ENCODE measurements at regions not wholly inside any gene's neighbourhood (a gene's known extent, or its start where the extent isn't known, plus 50 kb on each side); places are given as distances from the start of the nearest gene placed in this dataset.

DNA sequence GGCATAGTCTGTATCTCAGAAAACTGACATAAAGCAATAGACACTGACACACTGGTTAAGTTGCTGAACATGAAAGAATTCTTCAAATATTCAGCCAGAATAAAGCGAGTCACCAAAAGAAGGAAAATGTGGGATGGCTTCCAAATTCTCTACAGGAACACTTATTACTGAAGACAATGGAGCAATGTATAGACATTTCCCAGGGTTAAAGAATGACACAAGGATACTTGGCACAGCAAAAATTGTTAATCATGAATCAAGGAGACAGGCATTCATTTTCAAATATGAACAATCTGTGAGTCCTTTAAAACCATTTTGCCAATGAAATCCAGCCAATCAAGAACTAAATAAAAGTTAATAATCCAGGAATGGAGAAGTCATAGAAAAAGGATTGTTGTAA is 92.5 kb downstream of the MTX3 start:
- Mint-ChIP-seq H3K27me3 (ENCODE audit: low read depth) (peaks cover 27% of the 10 kb centered on the region), H3K27ac (no peak overlapping the region), H3K9me3 (peaks cover 11% of the 10 kb centered on the region), H3K36me3 (no peaks in the 10 kb centered on the region), H3K4me1 (peaks cover 6% of the 10 kb centered on the region), H3K4me3 (no peak overlapping the region)
- TF ChIP-seq, protein P1, sequence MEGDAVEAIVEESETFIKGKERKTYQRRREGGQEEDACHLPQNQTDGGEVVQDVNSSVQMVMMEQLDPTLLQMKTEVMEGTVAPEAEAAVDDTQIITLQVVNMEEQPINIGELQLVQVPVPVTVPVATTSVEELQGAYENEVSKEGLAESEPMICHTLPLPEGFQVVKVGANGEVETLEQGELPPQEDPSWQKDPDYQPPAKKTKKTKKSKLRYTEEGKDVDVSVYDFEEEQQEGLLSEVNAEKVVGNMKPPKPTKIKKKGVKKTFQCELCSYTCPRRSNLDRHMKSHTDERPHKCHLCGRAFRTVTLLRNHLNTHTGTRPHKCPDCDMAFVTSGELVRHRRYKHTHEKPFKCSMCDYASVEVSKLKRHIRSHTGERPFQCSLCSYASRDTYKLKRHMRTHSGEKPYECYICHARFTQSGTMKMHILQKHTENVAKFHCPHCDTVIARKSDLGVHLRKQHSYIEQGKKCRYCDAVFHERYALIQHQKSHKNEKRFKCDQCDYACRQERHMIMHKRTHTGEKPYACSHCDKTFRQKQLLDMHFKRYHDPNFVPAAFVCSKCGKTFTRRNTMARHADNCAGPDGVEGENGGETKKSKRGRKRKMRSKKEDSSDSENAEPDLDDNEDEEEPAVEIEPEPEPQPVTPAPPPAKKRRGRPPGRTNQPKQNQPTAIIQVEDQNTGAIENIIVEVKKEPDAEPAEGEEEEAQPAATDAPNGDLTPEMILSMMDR (IDR thresholded peaks at IDR 0.05; ENCODE audit: unreplicated experiment): no peak
- no peak for DNase-seq (ENCODE audit: low spot score in 2 of 2, unreplicated experiment in 2 of 2)

DNA sequence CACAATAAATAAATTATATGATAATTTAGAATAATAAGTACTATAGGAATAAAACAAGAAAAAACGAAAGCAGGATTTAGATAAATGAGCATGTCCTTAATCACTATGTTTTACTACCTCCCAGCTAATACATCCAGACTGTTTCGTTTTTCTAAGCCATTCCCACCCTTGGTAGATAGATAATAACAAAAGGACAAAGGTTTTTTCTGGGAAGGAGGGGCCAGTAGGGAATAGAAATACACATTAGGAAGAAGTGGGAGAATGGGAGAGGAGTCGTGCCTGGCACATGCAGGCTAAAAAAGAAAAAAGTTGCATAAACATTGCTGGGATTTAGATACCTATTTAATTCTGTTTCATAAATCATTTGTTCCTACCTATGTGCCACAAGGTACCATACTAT is 97.1 kb downstream of the MTX3 start:
- Mint-ChIP-seq H3K9me3 (no peaks in the 10 kb centered on the region), H3K4me3 (no peak overlapping the region), H3K36me3 (no peaks in the 10 kb centered on the region), H3K27ac (no peak overlapping the region), H3K27me3 (ENCODE audit: low read depth) (peaks cover 63% of the 10 kb centered on the region), H3K4me1 (peaks cover 6% of the 10 kb centered on the region)
- no peak for DNase-seq (ENCODE audit: low spot score in 2 of 2, unreplicated experiment in 2 of 2)
- TF ChIP-seq, protein P1 (IDR thresholded peaks at IDR 0.05; ENCODE audit: unreplicated experiment): no peak

DNA sequence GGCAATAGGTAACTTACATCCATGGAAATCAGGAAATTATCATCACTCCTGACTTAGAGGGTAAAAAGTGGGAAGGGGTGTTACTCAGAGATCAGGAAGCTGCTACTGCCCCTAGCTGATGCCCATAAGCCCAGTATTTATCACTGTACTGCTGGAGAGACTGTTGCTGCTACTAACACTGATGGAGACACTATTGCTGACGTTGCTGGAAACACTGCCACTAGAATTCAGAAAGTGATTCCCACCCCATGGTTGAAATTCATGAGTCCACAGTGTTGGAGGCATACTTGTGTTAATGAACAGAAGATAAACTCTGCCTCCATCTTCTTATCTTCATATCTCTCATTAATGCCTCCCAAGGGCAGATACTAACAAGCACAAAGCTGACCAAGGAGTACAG is 97.6 kb downstream of the MTX3 start:
- Mint-ChIP-seq H3K4me1 (peaks cover 5% of the 10 kb centered on the region), H3K4me3 (no peak overlapping the region), H3K36me3 (no peaks in the 10 kb centered on the region), H3K9me3 (no peaks in the 10 kb centered on the region), H3K27me3 (ENCODE audit: low read depth) (peaks cover 60% of the 10 kb centered on the region), H3K27ac (no peak overlapping the region)
- TF ChIP-seq, protein P1 (IDR thresholded peaks at IDR 0.05; ENCODE audit: unreplicated experiment): no peak
- DNase-seq (ENCODE audit: low spot score in 2 of 2, unreplicated experiment in 2 of 2): no peak

DNA sequence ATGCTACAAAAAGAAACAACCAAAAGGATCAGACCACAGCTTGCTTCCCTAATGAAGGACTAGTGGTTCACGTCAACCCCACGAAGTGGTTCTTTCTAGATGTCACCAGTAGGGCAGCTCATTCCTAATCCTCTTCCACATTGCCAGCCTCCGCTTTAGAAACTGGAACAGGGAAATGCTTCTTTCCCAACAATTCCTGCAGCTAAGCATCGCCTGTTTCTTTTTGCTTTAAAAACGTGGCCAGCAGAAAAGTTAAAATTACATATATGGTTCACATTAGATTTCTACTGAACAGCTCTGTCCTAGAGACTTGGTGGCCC is 100.2 kb downstream of the MTX3 start:
- TF ChIP-seq, protein P1 (IDR thresholded peaks at IDR 0.05; ENCODE audit: unreplicated experiment): no peak
- H3K27ac Mint-ChIP-seq: no peak overlapping the region
- H3K4me3 Mint-ChIP-seq: no peak overlapping the region
- H3K27me3 Mint-ChIP-seq (ENCODE audit: low read depth): peaks cover 76% of the 10 kb centered on the region
- no peak for DNase-seq (ENCODE audit: low spot score in 2 of 2, unreplicated experiment in 2 of 2)
- H3K36me3 Mint-ChIP-seq: no peaks in the 10 kb centered on the region
- H3K9me3 Mint-ChIP-seq: peaks cover 12% of the 10 kb centered on the region
- H3K4me1 Mint-ChIP-seq: peaks cover 2% of the 10 kb centered on the region

DNA sequence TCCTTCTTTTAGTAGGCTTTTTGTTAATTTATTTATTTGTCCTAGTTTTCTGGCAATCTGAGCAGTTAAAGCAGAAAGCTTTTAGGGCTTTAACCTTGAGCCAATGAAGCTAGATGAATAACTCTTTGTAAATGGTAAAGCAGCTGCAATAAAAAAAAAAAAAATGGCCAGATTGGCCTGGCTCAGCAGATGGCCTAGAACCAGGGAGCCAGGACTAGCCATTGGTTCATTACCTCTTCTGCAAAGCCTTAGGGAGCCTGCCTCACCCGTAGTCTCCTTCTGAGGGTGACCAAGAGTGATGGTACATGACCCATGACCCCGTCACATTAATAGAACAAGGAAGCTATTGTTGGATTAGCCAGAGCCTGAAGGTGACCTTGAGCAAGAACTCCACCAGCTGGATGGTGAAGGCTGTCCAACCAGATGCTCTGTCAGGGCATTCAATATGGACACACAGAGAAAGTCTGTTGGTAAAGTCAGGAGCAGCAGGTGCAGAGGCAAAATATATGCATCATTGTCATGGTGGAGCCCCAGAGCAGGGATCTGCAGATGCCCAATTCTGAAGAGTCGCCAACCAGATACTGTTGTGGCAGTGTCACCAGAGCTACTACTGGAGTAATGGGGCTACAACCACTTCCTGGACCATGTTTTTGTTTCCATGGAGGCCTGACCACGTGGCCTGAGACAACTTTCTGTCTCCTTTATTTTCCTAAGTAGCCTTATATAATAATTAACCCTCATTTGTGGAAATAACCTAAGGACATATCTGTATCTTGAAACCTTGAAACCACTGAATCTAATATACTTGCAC is 100.7 kb downstream of the MTX3 start:
- Mint-ChIP-seq H3K4me1 (peaks cover 2% of the 10 kb centered on the region), H3K36me3 (no peaks in the 10 kb centered on the region), H3K9me3 (peaks cover 12% of the 10 kb centered on the region), H3K4me3 (no peak overlapping the region), H3K27ac (no peak overlapping the region), H3K27me3 (ENCODE audit: low read depth) (peaks cover 76% of the 10 kb centered on the region)
- TF ChIP-seq, protein P1 (IDR thresholded peaks at IDR 0.05; ENCODE audit: unreplicated experiment): no peak
- DNase-seq (ENCODE audit: low spot score in 2 of 2, unreplicated experiment in 2 of 2): no peak

All from mesothelial cell of epicardium (in vitro differentiated cells).